WTC11 (cell line): ENCODE measurements at regions not wholly inside any gene's neighbourhood (a gene's known extent, or its start where the extent isn't known, plus 50 kb on each side); places are given as distances from the start of the nearest gene placed in this dataset.

Experiments used
- ATAC-seq: fragments of 200-7000 bp; cut with Tn5 transposase; 2 replicates; pipeline ENCODE4 v1.10.0; 2021; ENCODE audit warnings: mild to moderate bottlenecking, moderate library complexity
- CTCF ChIA-PET: fragments of 300-600 bp; sonication (Branson Sonifier 250); formaldehyde crosslinking; loops from one replicate; lab custom pipeline; 2021; ENCODE audit warnings: antibody characterized with exemption; lab: Charles Lee
- POLR2A ChIA-PET: fragments of 350-600 bp; sonication (Branson Sonifier 250); formaldehyde crosslinking; loops from one replicate; lab custom pipeline; 2021; ENCODE audit warnings: antibody characterized with exemption; lab: Charles Lee
- DNase-seq: peaks from one replicate; pipeline ENCODE4 v3.0.0; 2021; ENCODE audit warnings: low spot score
- H3K27ac Mint-ChIP-seq: 2 replicates; pipeline ENCODE4 v1.8.0; 2021; ENCODE audit warnings: mixed read lengths
- H3K27me3 Mint-ChIP-seq: 2 replicates; pipeline ENCODE4 v1.8.0; 2021; ENCODE audit warnings: low read depth, mild to moderate bottlenecking, moderate library complexity, mixed read lengths
- H3K36me3 Mint-ChIP-seq: 2 replicates; pipeline ENCODE4 v1.8.0; 2021; ENCODE audit warnings: mixed read lengths
- H3K4me1 Mint-ChIP-seq: 2 replicates; pipeline ENCODE4 v1.8.0; 2022; ENCODE audit warnings: mixed read lengths
- H3K4me3 Mint-ChIP-seq: 2 replicates; pipeline ENCODE4 v1.8.0; 2021; ENCODE audit warnings: mild to moderate bottlenecking, moderate library complexity, mixed read lengths
- H3K9me3 Mint-ChIP-seq: 2 replicates; pipeline ENCODE4 v1.8.0; 2021; ENCODE audit warnings: mixed read lengths
- AR ChIP-seq: fragments of 250-450 bp; sonication (Bioruptor Pico); IDR thresholded peaks from 2 replicates; pipeline ENCODE4 v1.9.0; 2021; ENCODE audit warnings: mild to moderate bottlenecking
- ATF1 ChIP-seq: sonication (generic); formaldehyde crosslinking; IDR thresholded peaks from 2 replicates; pipeline ENCODE4 v1.8.1; 2023; ENCODE audit warnings: mild to moderate bottlenecking, moderate library complexity, missing genetic modification reagents
- E2F1 ChIP-seq: sonication (generic); formaldehyde crosslinking; IDR thresholded peaks from 2 replicates; pipeline ENCODE4 v1.8.0; 2022; ENCODE audit warnings: mild to moderate bottlenecking, missing genetic modification reagents
- E2F4 ChIP-seq: sonication (generic); formaldehyde crosslinking; IDR thresholded peaks from 2 replicates; pipeline ENCODE4 v1.8.1; 2022; ENCODE audit warnings: low read depth, mild to moderate bottlenecking, moderate library complexity, missing genetic modification reagents, borderline replicate concordance
- FOXJ3 ChIP-seq: sonication (generic); formaldehyde crosslinking; IDR thresholded peaks from 2 replicates; pipeline ENCODE4 v1.9.0; 2021; ENCODE audit warnings: missing genetic modification reagents, mild to moderate bottlenecking, borderline replicate concordance
- HMGA2 ChIP-seq: fragments of 250-450 bp; sonication (Bioruptor Pico); IDR thresholded peaks from 2 replicates; pipeline ENCODE4 v1.4.0; 2021; ENCODE audit warnings: mild to moderate bottlenecking, moderate library complexity
- JUN ChIP-seq: sonication (generic); formaldehyde crosslinking; IDR thresholded peaks from 2 replicates; pipeline ENCODE4 v1.8.0; 2023; ENCODE audit warnings: mild to moderate bottlenecking, missing genetic modification reagents
- KAT7 ChIP-seq: sonication (generic); formaldehyde crosslinking; IDR thresholded peaks from 2 replicates; pipeline ENCODE4 v1.8.1; 2023; ENCODE audit warnings: missing genetic modification reagents, mild to moderate bottlenecking, borderline replicate concordance
- MAX ChIP-seq: sonication (generic); formaldehyde crosslinking; IDR thresholded peaks from 2 replicates; pipeline ENCODE4 v1.8.0; 2022; ENCODE audit warnings: mild to moderate bottlenecking, missing genetic modification reagents
- MXD4 ChIP-seq: fragments of 250-450 bp; sonication (Bioruptor Pico); IDR thresholded peaks from 2 replicates; pipeline ENCODE4 v1.8.0; 2021; ENCODE audit warnings: mild to moderate bottlenecking, moderate library complexity, borderline replicate concordance
- NFYB ChIP-seq: sonication (generic); formaldehyde crosslinking; conservative IDR thresholded peaks from 2 replicates; pipeline ENCODE4 v1.8.0; 2022; ENCODE audit warnings: low read depth, missing genetic modification reagents
- PREB ChIP-seq: sonication (generic); formaldehyde crosslinking; IDR thresholded peaks from 2 replicates; pipeline ENCODE4 v1.8.1; 2022; ENCODE audit warnings: mild to moderate bottlenecking, missing genetic modification reagents, moderate library complexity, borderline replicate concordance
- SMAD3 ChIP-seq: sonication (generic); formaldehyde crosslinking; IDR thresholded peaks from 2 replicates; pipeline ENCODE4 v1.8.0; 2022; ENCODE audit warnings: missing genetic modification reagents, mild to moderate bottlenecking, borderline replicate concordance
- SP1 ChIP-seq: sonication (generic); formaldehyde crosslinking; conservative IDR thresholded peaks from 2 replicates; pipeline ENCODE4 v1.8.1; 2022; ENCODE audit warnings: missing genetic modification reagents
- USF1 ChIP-seq: sonication (generic); formaldehyde crosslinking; IDR thresholded peaks from 2 replicates; pipeline ENCODE4 v1.8.0; 2022; ENCODE audit warnings: mild to moderate bottlenecking, missing genetic modification reagents
- ZNF219 ChIP-seq: sonication (generic); formaldehyde crosslinking; IDR thresholded peaks from 2 replicates; pipeline ENCODE4 v1.8.0; 2023; ENCODE audit warnings: missing genetic modification reagents, mild to moderate bottlenecking, borderline replicate concordance
- ZNF263 ChIP-seq: sonication (generic); formaldehyde crosslinking; IDR thresholded peaks from 2 replicates; pipeline ENCODE4 v1.8.1; 2022; ENCODE audit warnings: low read depth, mild to moderate bottlenecking, moderate library complexity, missing genetic modification reagents
- ZNF281 ChIP-seq: sonication (generic); formaldehyde crosslinking; IDR thresholded peaks from 2 replicates; pipeline ENCODE4 v1.8.0; 2023; ENCODE audit warnings: mild to moderate bottlenecking, missing genetic modification reagents

GRCh38 chr2:177328056-177328455 is 63.5 kb upstream of the NFE2L2 start:
- no peaks in the 10 kb centered on the region for H3K36me3 Mint-ChIP-seq
- no peaks in the 10 kb centered on the region; the same call in 1 of the 2 replicates for H3K27me3 Mint-ChIP-seq
- H3K4me1 Mint-ChIP-seq: peaks cover 24% of the 10 kb centered on the region
- ChIA-PET CTCF (interaction anchor here (3.6 kb wide), 1 partner anchor 164 kb away, joined by 20 read pairs; no protein-coding TSS in a partner anchor), POLR2A (no interaction called here)
- TF ChIP-seq KAT7 (no peak), JUN (CRISPR knock-in tag) (no peak), ZNF263 (CRISPR knock-in tag) (no peak), AR (CRISPR knock-in tag) (no peak), ZNF219 (CRISPR knock-in tag) (no peak), USF1 (no peak), E2F1 (CRISPR knock-in tag) (no peak), E2F4 (CRISPR knock-in tag) (no peak), ATF1 (CRISPR knock-in tag) (no peak), PREB (no peak), MXD4 (no peak)
- H3K9me3 Mint-ChIP-seq: no peaks in the 10 kb centered on the region
- H3K4me3 Mint-ChIP-seq: no peak overlapping the region
- ATAC-seq (no peak), DNase-seq (no peak)
- no peak overlapping the region for H3K27ac Mint-ChIP-seq

GRCh38 chr2:177329064-177329463 is 63.5 kb upstream of the AGPS start:
- ATAC-seq: no peak
- H3K4me1 Mint-ChIP-seq: peaks cover 20% of the 10 kb centered on the region
- no peaks in the 10 kb centered on the region for H3K36me3 Mint-ChIP-seq
- TF ChIP-seq MAX (CRISPR knock-in tag) (no peak), NFYB (CRISPR knock-in tag) (no peak), ZNF281 (CRISPR knock-in tag) (no peak), SP1 (no peak), FOXJ3 (no peak), SMAD3 (CRISPR knock-in tag) (no peak), AR (CRISPR knock-in tag) (no peak), HMGA2 (CRISPR knock-in tag) (no peak), KAT7 (no peak)

More at GRCh38 chr2:177329064-177329463, 63.5 kb upstream of the AGPS start:
- H3K27me3 Mint-ChIP-seq: no peaks in the 10 kb centered on the region; the same call in 1 of the 2 replicates
- ChIA-PET CTCF (interaction anchor here (0.9 to 3.6 kb wide), 2 partner anchors 165 to 305 kb away, joined by 3 to 20 read pairs; no protein-coding TSS in a partner anchor), POLR2A (no interaction called here)
- H3K9me3 Mint-ChIP-seq: no peaks in the 10 kb centered on the region
- no peak overlapping the region for H3K27ac Mint-ChIP-seq
- H3K4me3 Mint-ChIP-seq: no peak overlapping the region
- no peak for DNase-seq
